GM12878 (cell line): ENCODE measurements at regions not wholly inside any gene's neighbourhood (a gene's known extent, or its start where the extent isn't known, plus 50 kb on each side); places are given as distances from the start of the nearest gene placed in this dataset.

Source experiments
- ATAC-seq: fragments of 200-7000 bp; cut with Tn5 transposase; 3 replicates; pipeline ENCODE4 v1.9.1; 2020; ENCODE audit warnings: mild to moderate bottlenecking, moderate library complexity
- BruUV-seq: library from RNA; stranded (reverse); fragments of 400-500 nt; replicated peaks from 2 replicates; lab custom pipeline; 2021; lab: Mats Ljungman, UMichigan
- CTCF ChIA-PET: fragments of 300-600 bp; sonication (Branson Sonifier 250); formaldehyde crosslinking; extraction: SDS; loops from one replicate; lab custom pipeline; 2021; ENCODE audit warnings: inconsistent platforms; lab: Yijun Ruan, JAX
- POLR2A ChIA-PET: fragments of 350-600 bp; formaldehyde crosslinking; extraction: SDS; loops from one replicate; lab custom pipeline; 2021; ENCODE audit warnings: inconsistent platforms; lab: Charles Lee
- RAD21 ChIA-PET: fragments of 300-600 bp; sonication (Branson Sonifier 250); formaldehyde crosslinking; loops from one replicate; lab custom pipeline; 2023; ENCODE audit warnings: antibody characterized with exemption; ENCODE audit not compliant: unreplicated experiment; lab: Charles Lee
- SMC1A ChIA-PET: fragments of 300-600 bp; sonication (Branson Sonifier 250); formaldehyde crosslinking; loops from one replicate; lab custom pipeline; 2023; ENCODE audit not compliant: unreplicated experiment, uncharacterized antibody; lab: Charles Lee
- DNase-seq: peaks from one replicate; pipeline ENCODE4 v3.0.0-alpha.2; 2011; ENCODE audit warnings: low read depth, low spot score
- FAIRE-seq: peaks from 3 replicates; lab custom pipeline; 2011; peaks lifted over from hg19 to GRCh38; lab: Jason Lieb, UNC
- H2AFZ ChIP-seq: 2 replicates; pipeline ENCODE4 v1.6.0; 2011; ENCODE audit warnings: low read depth, low read length, control low read depth; ENCODE audit not compliant: control insufficient read depth
- H3K27ac ChIP-seq: 2 replicates; pipeline ENCODE4 v1.5.1; 2011; ENCODE audit warnings: control low read depth; ENCODE audit not compliant: control insufficient read depth, insufficient read depth
- H3K27me3 ChIP-seq, 2 experiments: replicated peaks in 1 of 2; 2 replicates each; pipeline versions ENCODE4 v1.6.0 to v1.6.1; 2011; ENCODE audit warnings: low read length in 1 of 2; ENCODE audit not compliant: control insufficient read depth in 2 of 2, insufficient read depth in 2 of 2
- H3K36me3 ChIP-seq, 2 experiments: 2 replicates each; pipeline ENCODE4 v1.5.1; 2011; ENCODE audit warnings: low read length in 1 of 2; ENCODE audit not compliant: control insufficient read depth in 2 of 2, insufficient read depth in 2 of 2
- H3K4me1 ChIP-seq: 2 replicates; pipeline ENCODE4 v1.6.1; 2011; ENCODE audit warnings: mild to moderate bottlenecking, low read length, moderate library complexity, mixed read lengths; ENCODE audit not compliant: control insufficient read depth, insufficient read depth
- H3K4me2 ChIP-seq: 2 replicates; pipeline ENCODE4 v1.6.0; 2011; ENCODE audit warnings: control low read depth; ENCODE audit not compliant: control insufficient read depth, insufficient read depth
- H3K4me3 ChIP-seq: fragments of 200-600 bp; sonication (generic); 2 replicates; pipeline ENCODE4 v1.5.1; 2016
- H3K79me2 ChIP-seq: 2 replicates; pipeline ENCODE4 v1.6.0; 2011; ENCODE audit warnings: low read length; ENCODE audit not compliant: control insufficient read depth, insufficient read depth
- H3K9ac ChIP-seq: 2 replicates; pipeline ENCODE4 v1.8.0; 2011; ENCODE audit warnings: low read length, control low read depth, mixed read lengths; ENCODE audit not compliant: control insufficient read depth, insufficient read depth
- H3K9me3 ChIP-seq: replicated peaks from 3 replicates; pipeline ENCODE4 v1.5.1; 2011; ENCODE audit warnings: mild to moderate bottlenecking, low read length; ENCODE audit not compliant: control insufficient read depth, insufficient read depth
- H4K20me1 ChIP-seq: 2 replicates; pipeline ENCODE4 v1.6.0; 2011; ENCODE audit not compliant: control insufficient read depth, insufficient read depth
- FOXK2 ChIP-seq: fragments of 450-650 bp; IDR thresholded peaks from 2 replicates; pipeline ENCODE4 v1.6.1; 2017; ENCODE audit warnings: mild to moderate bottlenecking, moderate library complexity
- MYC ChIP-seq: IDR thresholded peaks from 2 replicates; pipeline ENCODE4 v1.6.1; 2011; ENCODE audit warnings: mild to moderate bottlenecking, low read length, moderate library complexity, inconsistent platforms; ENCODE audit not compliant: insufficient read depth, insufficient replicate concordance, insufficient read length, severe bottlenecking
- SPI1 ChIP-seq: IDR thresholded peaks from 2 replicates; pipeline ENCODE4 v1.6.1; 2011; ENCODE audit warnings: low read depth, mild to moderate bottlenecking, low read length, moderate library complexity, borderline replicate concordance; ENCODE audit not compliant: insufficient read depth
- STAT3 ChIP-seq: IDR thresholded peaks from 2 replicates; pipeline ENCODE4 v1.6.1; 2011; ENCODE audit warnings: low read depth, low read length, improper control_type of control experiment
- ZNF384 ChIP-seq: IDR thresholded peaks from 2 replicates; pipeline ENCODE4 v1.6.1; 2012; ENCODE audit warnings: low read depth, mild to moderate bottlenecking, low read length, improper control_type of control experiment, borderline replicate concordance
- WGBS: methylation state at CpG from one replicate; pipeline ENCODE4 v1.1.6; 2016; ENCODE audit warnings: low lambda C conversion rate; ENCODE audit not compliant: insufficient replicate concordance, insufficient coverage; ENCODE audit errors: missing lambda C conversion rate; 5-methylcytosine and 5-hydroxymethylcytosine counted together
- in situ Hi-C: fragments of 300-500 bp; cut with MboI; formaldehyde crosslinking; loops from 9 replicates; pipeline ENCODE4 v1.14.3; 2018; ENCODE audit warnings: mixed read lengths
- intact Hi-C: fragments of 100-400 bp; cut with micrococcal nuclease; formaldehyde crosslinking; loops from one replicate; pipeline ENCODE4 v1.14.2; 2022; ENCODE audit not compliant: unreplicated experiment
- TF ChIP-seq, protein P1 (sequence below): fragments of 450-650 bp; IDR thresholded peaks from 2 replicates; pipeline ENCODE4 v1.6.1; 2016; ENCODE audit warnings: mild to moderate bottlenecking, moderate library complexity, borderline replicate concordance
- TF ChIP-seq, protein P2 (sequence below): fragments of 450-650 bp; IDR thresholded peaks from 2 replicates; pipeline ENCODE4 v1.6.1; 2017; ENCODE audit warnings: antibody characterized with exemption, mild to moderate bottlenecking, moderate library complexity

DNA sequence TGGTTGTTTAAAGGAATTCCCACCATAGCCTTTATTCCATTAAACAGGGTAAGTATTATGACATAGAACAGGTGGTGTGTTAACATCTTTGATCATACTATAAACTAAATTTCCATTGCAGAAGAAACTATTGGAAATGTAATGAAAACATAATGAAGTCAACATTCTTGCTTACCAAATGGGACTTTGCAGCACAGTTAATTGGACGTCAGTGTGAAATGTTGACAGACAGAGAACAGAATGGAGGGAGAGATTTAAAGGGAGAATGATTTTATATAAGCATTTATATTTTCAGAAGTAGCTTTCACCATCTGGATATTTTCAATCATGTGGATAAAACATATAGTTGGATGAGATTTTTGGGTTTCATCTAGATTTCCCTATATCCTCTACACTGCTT lies 311.3 kb downstream of the TUSC1 start:
- FAIRE-seq, result no peak
- WGBS, result 72% methylated on average over 1 of the region's 1 CpG
- H3K4me3 ChIP-seq, result no peak overlapping the region
- no peaks in the 10 kb centered on the region for H3K36me3 ChIP-seq
- in situ Hi-C loops (no loop called here), intact Hi-C loops (no loop called here)
- POLR2A ChIA-PET, result no interaction called here
- CTCF ChIA-PET, result no interaction called here
- H3K9me3 ChIP-seq, result no peaks in the 10 kb centered on the region
- H4K20me1 ChIP-seq, result no peaks in the 10 kb centered on the region
- SMC1A ChIA-PET, result no interaction called here
- no peak overlapping the region for H3K9ac ChIP-seq
- no peaks in the 10 kb centered on the region for H3K79me2 ChIP-seq
- TF ChIP-seq, protein P1, sequence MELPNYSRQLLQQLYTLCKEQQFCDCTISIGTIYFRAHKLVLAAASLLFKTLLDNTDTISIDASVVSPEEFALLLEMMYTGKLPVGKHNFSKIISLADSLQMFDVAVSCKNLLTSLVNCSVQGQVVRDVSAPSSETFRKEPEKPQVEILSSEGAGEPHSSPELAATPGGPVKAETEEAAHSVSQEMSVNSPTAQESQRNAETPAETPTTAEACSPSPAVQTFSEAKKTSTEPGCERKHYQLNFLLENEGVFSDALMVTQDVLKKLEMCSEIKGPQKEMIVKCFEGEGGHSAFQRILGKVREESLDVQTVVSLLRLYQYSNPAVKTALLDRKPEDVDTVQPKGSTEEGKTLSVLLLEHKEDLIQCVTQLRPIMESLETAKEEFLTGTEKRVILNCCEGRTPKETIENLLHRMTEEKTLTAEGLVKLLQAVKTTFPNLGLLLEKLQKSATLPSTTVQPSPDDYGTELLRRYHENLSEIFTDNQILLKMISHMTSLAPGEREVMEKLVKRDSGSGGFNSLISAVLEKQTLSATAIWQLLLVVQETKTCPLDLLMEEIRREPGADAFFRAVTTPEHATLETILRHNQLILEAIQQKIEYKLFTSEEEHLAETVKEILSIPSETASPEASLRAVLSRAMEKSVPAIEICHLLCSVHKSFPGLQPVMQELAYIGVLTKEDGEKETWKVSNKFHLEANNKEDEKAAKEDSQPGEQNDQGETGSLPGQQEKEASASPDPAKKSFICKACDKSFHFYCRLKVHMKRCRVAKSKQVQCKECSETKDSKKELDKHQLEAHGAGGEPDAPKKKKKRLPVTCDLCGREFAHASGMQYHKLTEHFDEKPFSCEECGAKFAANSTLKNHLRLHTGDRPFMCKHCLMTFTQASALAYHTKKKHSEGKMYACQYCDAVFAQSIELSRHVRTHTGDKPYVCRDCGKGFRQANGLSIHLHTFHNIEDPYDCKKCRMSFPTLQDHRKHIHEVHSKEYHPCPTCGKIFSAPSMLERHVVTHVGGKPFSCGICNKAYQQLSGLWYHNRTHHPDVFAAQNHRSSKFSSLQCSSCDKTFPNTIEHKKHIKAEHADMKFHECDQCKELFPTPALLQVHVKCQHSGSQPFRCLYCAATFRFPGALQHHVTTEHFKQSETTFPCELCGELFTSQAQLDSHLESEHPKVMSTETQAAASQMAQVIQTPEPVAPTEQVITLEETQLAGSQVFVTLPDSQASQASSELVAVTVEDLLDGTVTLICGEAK, result no peak
- TF ChIP-seq, protein P2, sequence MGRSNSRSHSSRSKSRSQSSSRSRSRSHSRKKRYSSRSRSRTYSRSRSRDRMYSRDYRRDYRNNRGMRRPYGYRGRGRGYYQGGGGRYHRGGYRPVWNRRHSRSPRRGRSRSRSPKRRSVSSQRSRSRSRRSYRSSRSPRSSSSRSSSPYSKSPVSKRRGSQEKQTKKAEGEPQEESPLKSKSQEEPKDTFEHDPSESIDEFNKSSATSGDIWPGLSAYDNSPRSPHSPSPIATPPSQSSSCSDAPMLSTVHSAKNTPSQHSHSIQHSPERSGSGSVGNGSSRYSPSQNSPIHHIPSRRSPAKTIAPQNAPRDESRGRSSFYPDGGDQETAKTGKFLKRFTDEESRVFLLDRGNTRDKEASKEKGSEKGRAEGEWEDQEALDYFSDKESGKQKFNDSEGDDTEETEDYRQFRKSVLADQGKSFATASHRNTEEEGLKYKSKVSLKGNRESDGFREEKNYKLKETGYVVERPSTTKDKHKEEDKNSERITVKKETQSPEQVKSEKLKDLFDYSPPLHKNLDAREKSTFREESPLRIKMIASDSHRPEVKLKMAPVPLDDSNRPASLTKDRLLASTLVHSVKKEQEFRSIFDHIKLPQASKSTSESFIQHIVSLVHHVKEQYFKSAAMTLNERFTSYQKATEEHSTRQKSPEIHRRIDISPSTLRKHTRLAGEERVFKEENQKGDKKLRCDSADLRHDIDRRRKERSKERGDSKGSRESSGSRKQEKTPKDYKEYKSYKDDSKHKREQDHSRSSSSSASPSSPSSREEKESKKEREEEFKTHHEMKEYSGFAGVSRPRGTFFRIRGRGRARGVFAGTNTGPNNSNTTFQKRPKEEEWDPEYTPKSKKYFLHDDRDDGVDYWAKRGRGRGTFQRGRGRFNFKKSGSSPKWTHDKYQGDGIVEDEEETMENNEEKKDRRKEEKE, result no peak
- TF ChIP-seq MYC (no peak), ZNF384 (no peak), SPI1 (no peak), FOXK2 (no peak), STAT3 (no peak)
- H3K27me3 ChIP-seq, result no peaks in the 10 kb centered on the region
- no peak for DNase-seq
- no peak overlapping the region for H3K27ac ChIP-seq
- no peaks in the 10 kb centered on the region for H3K4me1 ChIP-seq
- no peak overlapping the region for H3K4me2 ChIP-seq
- BruUV-seq, result no TSS peak
- no peak for ATAC-seq
- RAD21 ChIA-PET, result no interaction called here
- no peak overlapping the region for H2AFZ ChIP-seq
